T-cell (primary cell): ENCODE measurements at regions not wholly inside any gene's neighbourhood (a gene's known extent, or its start where the extent isn't known, plus 50 kb on each side); places are given as distances from the start of the nearest gene placed in this dataset.

Source experiments
- ATAC-seq, 4 experiments: fragments of 200-7000 bp in 3 of 4; fragments of 150-1000 bp in 1 of 4; cut with Tn5 transposase; replicated peaks in 1 of 4; 1 replicate in 3 of 4; 2 replicates in 1 of 4; pipeline ENCODE4 v1.10.0; 2021; ENCODE audit warnings: moderate library complexity in 3 of 4, mild to moderate bottlenecking in 2 of 4, moderate number of reproducible peaks in 1 of 4
- CTCF ChIA-PET, 2 donors: fragments of 300-600 bp; sonication (Branson Sonifier 250); formaldehyde crosslinking; loops; one replicate each; lab custom pipeline; 2022; ENCODE audit warnings: antibody characterized with exemption in 2 of 2; lab: Charles Lee
- POLR2A ChIA-PET, 2 donors: fragments of 300-600 bp; sonication (Branson Sonifier 250); formaldehyde crosslinking; loops; one replicate each; lab custom pipeline; 2022; ENCODE audit warnings: antibody characterized with exemption in 2 of 2; lab: Charles Lee
- DNase-seq, 35 experiments: peaks; one replicate each; pipeline versions ENCODE4 v3.0.0 to v3.0.0-alpha.2; 2013 to 2023
- H3K27ac ChIP-seq: one replicate; pipeline ENCODE4 v1.5.1; 2013; ENCODE audit warnings: low read length
- H3K27me3 ChIP-seq, 2 experiments: replicated peaks in 1 of 2; 1 replicate in 1 of 2; 2 replicates in 1 of 2; pipeline versions ENCODE4 v1.6.1 to v1.7.0; 2013; ENCODE audit warnings: low read length in 1 of 2, mixed read lengths in 1 of 2; ENCODE audit not compliant: control insufficient read depth in 2 of 2, insufficient read depth in 2 of 2; ENCODE audit errors: extremely low read depth in 1 of 2
- H3K36me3 ChIP-seq, 2 donors: 1 replicate in 1 of 2; 2 replicates in 1 of 2; pipeline versions ENCODE4 v1.6.1 to v1.7.0; 2013; ENCODE audit warnings: low read length in 1 of 2; ENCODE audit not compliant: control insufficient read depth in 2 of 2, insufficient read depth in 1 of 2; ENCODE audit errors: extremely low read depth in 1 of 2
- H3K4me1 ChIP-seq, 2 experiments: 1 replicate in 1 of 2; 2 replicates in 1 of 2; pipeline versions ENCODE4 v1.6.1 to v1.7.0; 2013; ENCODE audit warnings: low read length in 2 of 2, mixed read lengths in 1 of 2; ENCODE audit not compliant: insufficient read depth in 2 of 2, control insufficient read depth in 1 of 2; ENCODE audit errors: extremely low read depth in 1 of 2
- H3K4me3 ChIP-seq, 2 donors: 1 replicate in 1 of 2; 2 replicates in 1 of 2; pipeline versions ENCODE4 v1.5.1 to v1.7.0; 2013; ENCODE audit warnings: mild to moderate bottlenecking in 2 of 2, low read length in 1 of 2, moderate library complexity in 1 of 2; ENCODE audit not compliant: control insufficient read depth in 1 of 2; ENCODE audit errors: extremely low read depth in 1 of 2
- H3K9me3 ChIP-seq: 2 replicates; pipeline ENCODE4 v1.7.0; 2013
- H3K27ac Mint-ChIP-seq, 2 donors: one replicate each; pipeline ENCODE4 v1.8.0; 2020 to 2021; ENCODE audit warnings: mild to moderate bottlenecking in 2 of 2, mixed read lengths in 2 of 2
- H3K27me3 Mint-ChIP-seq, 2 donors: one replicate each; pipeline ENCODE4 v1.8.0; 2021 to 2022; ENCODE audit warnings: mixed read lengths in 2 of 2
- H3K36me3 Mint-ChIP-seq: one replicate; pipeline ENCODE4 v1.8.0; 2021; ENCODE audit warnings: mixed read lengths
- H3K4me1 Mint-ChIP-seq, 3 donors: one replicate each; pipeline ENCODE4 v1.8.0; 2020 to 2022; ENCODE audit warnings: mixed read lengths in 3 of 3, mild to moderate bottlenecking in 1 of 3
- H3K4me3 Mint-ChIP-seq, 3 donors: one replicate each; pipeline ENCODE4 v1.8.0; 2020 to 2022; ENCODE audit warnings: mild to moderate bottlenecking in 3 of 3, mixed read lengths in 3 of 3, moderate library complexity in 3 of 3
- H3K9me3 Mint-ChIP-seq, 3 donors: one replicate each; pipeline ENCODE4 v1.8.0; 2020 to 2022; ENCODE audit warnings: mixed read lengths in 3 of 3
- WGBS: methylation state at CpG from one replicate; pipeline ENCODE4 v1.1.5; 2013; ENCODE audit warnings: missing lambda C conversion rate; ENCODE audit not compliant: insufficient coverage; 5-methylcytosine and 5-hydroxymethylcytosine counted together

DNA sequence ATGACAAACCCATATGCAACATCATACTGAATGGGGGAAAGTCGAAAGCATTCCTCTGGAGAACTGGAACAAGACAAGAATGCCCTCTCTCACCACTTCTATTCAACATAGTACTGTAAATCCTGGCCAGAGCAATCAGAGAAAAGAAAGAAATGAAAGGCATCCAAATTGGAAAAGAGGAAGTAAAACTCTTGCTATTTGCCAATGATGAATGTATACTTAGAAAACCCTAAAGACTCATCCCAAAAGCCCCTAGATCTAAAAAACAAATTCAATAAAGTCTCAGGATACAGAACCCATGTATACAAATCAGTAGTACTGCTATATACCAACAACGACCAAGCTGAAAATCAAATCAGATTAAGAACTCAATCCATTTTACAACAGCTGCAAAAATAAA lies 66.9 kb downstream of the SPATA31C2 start:
- ATAC-seq, result no peak
- H3K4me3 Mint-ChIP-seq, result no peak overlapping the region
- Histone ChIP-seq H3K27me3 (peaks cover 4 to 23% of the 10 kb centered on the region in 2 experiments), H3K4me3 (no peak overlapping the region), H3K27ac (no peak overlapping the region), H3K9me3 (no peaks in the 10 kb centered on the region), H3K36me3 (no peaks in the 10 kb centered on the region), H3K4me1 (peaks cover 3 to 5% of the 10 kb centered on the region in 2 experiments)
- DNase-seq, result no peak
- H3K36me3 Mint-ChIP-seq, result no peaks in the 10 kb centered on the region
- H3K4me1 Mint-ChIP-seq, result peaks cover 8 to 9% (median 9%) of the 10 kb centered on the region in 3 donors
- H3K27me3 Mint-ChIP-seq, result peaks cover 62 to 67% of the 10 kb centered on the region in 2 donors
- no peaks in the 10 kb centered on the region for H3K9me3 Mint-ChIP-seq
- POLR2A ChIA-PET, result no interaction called here
- CTCF ChIA-PET, result no interaction called here
- H3K27ac Mint-ChIP-seq, result no peak overlapping the region
- WGBS, result no CpG with 5 or more reads among the region's 2 CpGs

DNA sequence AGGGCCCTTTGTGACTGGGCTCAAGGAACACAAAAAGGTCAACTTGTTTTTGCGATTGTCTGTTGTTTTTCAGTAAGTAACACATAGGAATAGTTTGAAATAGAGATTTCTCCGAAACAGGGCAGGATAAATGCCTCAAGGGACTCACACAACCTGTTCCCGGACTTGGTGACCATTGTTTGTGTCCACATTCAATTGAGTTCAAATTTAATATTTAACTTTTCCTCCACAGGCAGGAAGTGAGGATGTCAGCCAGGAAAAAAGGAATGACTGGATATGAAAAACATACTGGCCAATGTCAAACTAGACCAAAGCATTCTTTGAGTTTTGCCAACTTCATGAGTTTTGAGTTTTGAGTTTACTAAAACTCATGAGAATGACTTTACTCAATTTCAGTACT lies 72.7 kb downstream of the SPATA31C2 start:
- Histone ChIP-seq H3K27ac (no peak overlapping the region), H3K9me3 (no peaks in the 10 kb centered on the region), H3K36me3 (no peaks in the 10 kb centered on the region), H3K27me3 (peaks cover 0 to 21% of the 10 kb centered on the region in 2 experiments), H3K4me3 (no peak overlapping the region), H3K4me1 (no peaks in the 10 kb centered on the region)
- ATAC-seq (no peak), DNase-seq (no peak)
- CTCF ChIA-PET, result no interaction called here
- POLR2A ChIA-PET, result no interaction called here
- Mint-ChIP-seq H3K9me3 (no peaks in the 10 kb centered on the region), H3K4me3 (no peak overlapping the region), H3K36me3 (no peaks in the 10 kb centered on the region), H3K27ac (no peak overlapping the region), H3K27me3 (peaks cover 33 to 37% of the 10 kb centered on the region in 2 donors), H3K4me1 (no peaks in the 10 kb centered on the region)
- WGBS, result 83% methylated on average over 1 of the region's 3 CpGs

DNA sequence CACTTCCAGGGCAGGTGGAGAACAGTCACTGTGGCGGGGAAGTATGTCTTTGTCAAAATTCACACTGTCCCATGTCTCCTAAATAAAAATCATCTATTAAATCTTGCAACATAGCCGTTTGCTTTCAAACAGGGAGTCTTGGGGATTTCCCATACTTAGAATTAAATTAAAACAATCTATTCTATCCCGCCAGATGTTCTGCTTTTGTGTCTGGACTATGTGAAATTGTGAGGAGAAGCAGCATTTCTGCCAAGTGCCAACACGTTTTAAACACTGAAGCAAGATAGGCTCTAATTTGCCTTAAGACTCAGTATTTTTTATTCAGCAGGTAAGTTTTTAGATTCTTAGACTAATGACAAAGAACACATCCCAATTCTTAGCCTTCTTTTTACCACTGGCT lies 73.7 kb downstream of the SPATA31C2 start:
- no peaks in the 10 kb centered on the region for H3K4me1 ChIP-seq
- DNase-seq (no peak), ATAC-seq (no peak)
- no peaks in the 10 kb centered on the region for H3K9me3 ChIP-seq
- Mint-ChIP-seq H3K4me3 (no peak overlapping the region), H3K9me3 (no peaks in the 10 kb centered on the region), H3K4me1 (no peaks in the 10 kb centered on the region), H3K27me3 (peaks cover 24 to 29% of the 10 kb centered on the region in 2 donors), H3K36me3 (no peaks in the 10 kb centered on the region), H3K27ac (no peak overlapping the region)
- POLR2A ChIA-PET, result interaction anchor here in 1 of 2 donors (0.7 kb wide), 1 partner anchor 29 kb away, joined by 4 read pairs; no protein-coding TSS in a partner anchor
- H3K27ac ChIP-seq, result no peak overlapping the region
- CTCF ChIA-PET, result no interaction called here
- H3K4me3 ChIP-seq, result no peak overlapping the region
- WGBS, result no CpG with 5 or more reads among the region's 4 CpGs
- peaks cover 0 to 20% of the 10 kb centered on the region in 2 experiments for H3K27me3 ChIP-seq
- H3K36me3 ChIP-seq, result no peaks in the 10 kb centered on the region

DNA sequence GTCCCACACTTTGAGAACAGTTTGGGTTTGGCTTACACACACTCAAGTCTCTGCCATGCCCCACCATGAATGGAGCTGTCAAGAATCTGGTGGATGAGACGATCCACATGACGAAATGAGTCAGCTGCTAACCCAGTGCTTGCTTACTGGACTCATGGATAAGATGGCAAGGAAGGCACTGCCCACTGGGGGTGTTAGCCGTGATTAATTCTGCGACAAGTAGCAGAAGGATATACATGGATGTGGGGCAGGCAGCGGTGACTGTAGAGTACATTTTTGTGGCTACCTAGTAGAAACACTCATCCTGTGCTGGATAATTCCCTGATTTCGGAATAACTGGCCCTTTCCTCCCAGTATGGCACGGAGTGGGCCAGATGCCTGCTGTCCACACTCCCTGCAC lies 77.5 kb downstream of the SPATA31C2 start:
- WGBS, result no CpG with 5 or more reads among the region's 7 CpGs
- Mint-ChIP-seq H3K9me3 (no peaks in the 10 kb centered on the region), H3K36me3 (no peaks in the 10 kb centered on the region), H3K4me3 (no peak overlapping the region), H3K4me1 (no peaks in the 10 kb centered on the region), H3K27ac (no peak overlapping the region), H3K27me3 (peaks cover 3 to 5% of the 10 kb centered on the region in 2 donors)
- POLR2A ChIA-PET, result interaction anchor here in 1 of 2 donors (0.5 kb wide), 1 partner anchor 1160 kb away, joined by 11 read pairs; no protein-coding TSS in a partner anchor
- H3K9me3 ChIP-seq, result no peaks in the 10 kb centered on the region
- H3K4me1 ChIP-seq, result no peaks in the 10 kb centered on the region
- H3K36me3 ChIP-seq, result no peaks in the 10 kb centered on the region
- ATAC-seq (no peak), DNase-seq (no peak)
- no peak overlapping the region for H3K27ac ChIP-seq
- CTCF ChIA-PET, result no interaction called here
- peaks cover 0 to 8% of the 10 kb centered on the region in 2 experiments for H3K27me3 ChIP-seq
- no peak overlapping the region for H3K4me3 ChIP-seq

DNA sequence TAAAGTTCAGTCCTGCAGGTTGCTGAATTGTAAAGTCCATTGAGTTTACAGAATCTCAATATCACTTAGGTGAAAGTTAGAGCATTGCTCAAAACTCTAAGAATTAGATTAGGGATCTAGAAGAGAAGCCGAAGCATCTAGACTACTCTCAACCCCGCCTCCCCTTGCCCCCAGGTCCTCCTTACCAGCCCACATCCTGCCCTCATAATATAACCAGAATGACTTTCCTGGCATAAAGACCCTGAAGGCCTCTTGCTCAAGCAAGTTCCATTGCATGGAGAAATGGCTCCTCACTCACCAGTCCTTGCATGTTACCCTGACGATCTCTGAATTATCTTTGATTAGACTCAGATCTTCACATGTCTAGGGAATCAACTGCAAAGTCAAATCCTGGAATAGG lies 78.8 kb downstream of the SPATA31C2 start:
- Histone ChIP-seq H3K9me3 (no peaks in the 10 kb centered on the region), H3K4me3 (no peak overlapping the region), H3K27ac (no peak overlapping the region), H3K4me1 (no peaks in the 10 kb centered on the region), H3K27me3 (peaks cover 0 to 6% of the 10 kb centered on the region in 2 experiments), H3K36me3 (no peaks in the 10 kb centered on the region)
- H3K9me3 Mint-ChIP-seq, result no peaks in the 10 kb centered on the region
- no peaks in the 10 kb centered on the region for H3K4me1 Mint-ChIP-seq
- no peak overlapping the region for H3K27ac Mint-ChIP-seq
- H3K27me3 Mint-ChIP-seq, result peaks cover 0 to 1% of the 10 kb centered on the region in 2 donors
- WGBS, result 77% methylated on average over 3 of the region's 3 CpGs
- no peak overlapping the region for H3K4me3 Mint-ChIP-seq
- CTCF ChIA-PET, result no interaction called here
- no peaks in the 10 kb centered on the region for H3K36me3 Mint-ChIP-seq
- DNase-seq, result no peak
- POLR2A ChIA-PET, result no interaction called here
- no peak for ATAC-seq

DNA sequence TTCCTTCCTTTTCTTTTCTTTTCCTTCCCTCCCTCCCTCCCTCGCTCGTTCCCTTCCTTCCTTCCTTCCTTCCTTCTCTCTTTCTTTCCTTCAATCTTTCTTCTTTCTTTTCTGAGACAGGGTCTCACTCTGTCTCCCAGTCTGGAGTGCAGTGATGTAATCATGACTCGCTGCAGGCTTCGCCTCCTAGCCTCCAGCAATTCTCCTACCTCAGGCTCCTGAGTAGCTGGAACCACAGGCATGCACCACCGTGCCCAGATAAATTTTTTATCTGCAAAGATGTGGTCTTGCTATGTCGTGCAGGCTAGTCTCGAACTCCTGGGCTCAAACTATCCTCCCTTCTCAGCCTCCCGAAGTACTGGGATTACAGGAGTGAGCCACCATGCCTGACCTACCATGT lies 81.4 kb downstream of the SPATA31C2 start:
- Mint-ChIP-seq H3K27ac (no peak overlapping the region), H3K4me1 (no peaks in the 10 kb centered on the region), H3K4me3 (no peak overlapping the region), H3K27me3 (peaks cover 0 to 1% of the 10 kb centered on the region in 2 donors), H3K9me3 (peaks cover 0 to 3% (median 0%) of the 10 kb centered on the region in 3 donors), H3K36me3 (no peaks in the 10 kb centered on the region)
- DNase-seq (no peak), ATAC-seq (no peak)
- H3K4me3 ChIP-seq, result no peak overlapping the region
- ChIA-PET POLR2A (no interaction called here), CTCF (no interaction called here)
- no peaks in the 10 kb centered on the region for H3K4me1 ChIP-seq
- peaks cover 0 to 6% of the 10 kb centered on the region in 2 experiments for H3K27me3 ChIP-seq
- H3K27ac ChIP-seq, result no peak overlapping the region
- no peaks in the 10 kb centered on the region for H3K36me3 ChIP-seq
- no peaks in the 10 kb centered on the region for H3K9me3 ChIP-seq
- WGBS, result 58% methylated on average over 2 of the region's 8 CpGs
